Fibroblast of skin of back (primary cell): ENCODE measurements at regions not wholly inside any gene's neighbourhood (a gene's known extent, or its start where the extent isn't known, plus 50 kb on each side); places are given as distances from the start of the nearest gene placed in this dataset.
"Not testable (repeated sequence)": the region's sequence is repeated elsewhere in the genome, so short reads cannot be mapped to it uniquely, and the experiment has no call there.

Experiments used
- DNase-seq: peaks from one replicate; pipeline ENCODE4 v3.0.0-alpha.2; 2013

DNA sequence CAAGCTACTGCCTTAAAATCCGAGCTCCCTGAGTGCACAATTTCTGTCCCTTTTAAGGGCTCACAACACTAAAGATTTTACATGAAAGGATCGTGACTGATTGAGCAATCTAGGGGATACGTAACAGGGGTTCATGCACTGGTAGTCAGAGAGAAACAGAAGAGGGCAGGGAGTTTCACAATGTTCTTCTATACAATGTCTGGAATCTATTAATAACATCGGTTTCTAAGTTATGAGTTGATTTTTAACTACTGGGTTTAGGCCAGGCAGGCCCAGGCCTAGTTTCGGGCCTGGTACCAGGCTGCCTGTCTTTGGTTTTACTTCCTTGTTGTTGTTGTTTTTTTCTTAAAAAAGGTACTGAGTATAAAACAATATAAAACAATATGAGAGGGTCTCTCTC lies 632.4 kb upstream of the AMOT start:
- DNase-seq, result not testable (repeated sequence)

DNA sequence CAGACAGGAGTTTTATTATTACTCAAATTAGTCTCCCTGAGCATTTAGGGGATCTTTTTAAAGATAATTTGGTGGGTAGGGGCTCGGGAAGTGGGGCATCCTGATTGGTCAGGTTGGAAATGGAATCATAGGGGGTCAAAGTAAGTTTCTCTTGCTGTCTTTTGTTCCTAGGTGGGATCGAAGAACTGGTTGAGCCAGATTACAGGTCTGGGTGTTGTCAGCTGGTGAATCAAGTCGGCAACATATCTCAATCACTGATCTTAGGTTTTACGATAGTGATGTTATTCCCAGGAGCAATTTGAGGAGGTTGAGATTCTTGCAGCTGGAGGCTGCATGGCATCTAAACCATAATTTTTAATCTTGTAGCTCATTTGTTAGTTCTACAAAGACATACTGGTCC lies 629.5 kb upstream of the AMOT start:
- no peak for DNase-seq

DNA sequence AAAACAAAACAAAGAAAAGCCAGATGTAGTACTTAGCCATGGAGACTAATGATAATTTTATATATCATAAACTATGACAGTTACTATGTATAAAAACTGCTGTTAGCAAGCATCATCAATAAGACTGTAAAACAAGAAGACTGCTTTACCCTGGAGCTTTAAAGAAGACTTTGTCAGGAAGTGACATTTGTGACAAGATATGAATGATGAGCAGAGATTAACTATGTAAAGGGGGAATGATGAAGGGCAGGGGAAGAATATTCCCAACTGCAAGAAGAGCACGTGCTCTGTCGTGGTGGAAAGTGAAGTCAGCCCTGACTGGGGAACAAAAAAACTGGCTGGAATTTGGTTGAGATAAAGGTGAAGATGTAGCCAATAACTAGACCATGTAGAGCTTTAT lies 617.1 kb upstream of the AMOT start:
- DNase-seq, result no peak

DNA sequence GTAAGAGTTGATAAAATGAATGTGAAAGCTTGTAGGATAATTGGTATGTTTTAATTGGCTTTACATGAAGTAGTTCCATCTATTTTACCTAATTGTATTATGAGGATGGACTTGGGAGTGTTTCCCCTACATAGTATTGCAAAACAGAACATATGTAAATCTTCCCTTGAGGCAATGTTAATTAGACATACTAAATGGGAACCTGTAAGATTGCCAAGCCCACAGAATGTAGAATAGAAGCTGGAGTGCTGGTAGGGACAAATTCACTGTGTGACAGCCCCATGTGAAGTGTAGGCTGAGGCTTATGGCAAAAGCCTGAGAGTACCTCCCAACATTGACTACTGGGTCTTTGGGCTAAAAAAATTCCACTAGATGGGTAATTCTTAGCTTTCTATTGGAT lies 615.0 kb upstream of the AMOT start:
- no peak for DNase-seq

DNA sequence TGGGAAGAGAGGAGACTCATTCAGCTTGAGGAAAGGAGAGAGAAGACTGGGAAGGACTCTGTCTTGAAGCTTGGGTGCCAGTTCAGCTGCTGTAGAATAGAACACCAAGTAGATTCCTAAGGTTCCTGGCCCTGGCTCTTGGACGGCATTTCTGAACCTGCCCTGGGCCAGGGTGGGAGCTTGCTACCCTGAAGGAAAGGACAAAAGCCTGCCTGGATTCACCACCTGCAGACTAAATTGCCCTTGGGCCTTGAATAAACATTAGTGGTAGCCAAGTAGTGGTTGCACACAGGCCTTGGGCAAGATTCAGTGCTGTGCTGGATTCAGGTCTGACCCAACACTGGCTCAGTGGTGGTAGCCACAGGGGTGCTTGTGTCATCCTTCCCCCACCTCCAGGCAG lies 588.4 kb upstream of the AMOT start:
- no peak for DNase-seq

DNA sequence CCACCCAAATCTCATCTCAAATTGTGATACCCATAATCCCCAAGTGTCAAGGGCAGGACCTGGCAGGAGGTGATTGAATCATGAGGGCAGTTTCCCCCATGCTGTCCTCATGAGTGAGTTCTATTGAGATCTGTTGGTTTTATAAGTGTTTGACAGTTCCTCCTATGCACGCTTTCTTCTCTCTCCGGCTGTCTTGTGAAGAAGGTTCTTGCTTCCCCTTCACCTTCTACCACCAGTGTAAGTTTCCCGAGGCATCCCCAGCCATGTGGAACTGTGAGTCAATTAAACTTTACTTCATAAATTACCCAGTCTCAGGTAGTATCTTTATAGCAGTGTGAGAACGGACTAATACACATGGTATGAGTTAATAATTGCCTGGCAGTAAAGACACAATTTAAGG lies 581.7 kb upstream of the AMOT start:
- no peak for DNase-seq

DNA sequence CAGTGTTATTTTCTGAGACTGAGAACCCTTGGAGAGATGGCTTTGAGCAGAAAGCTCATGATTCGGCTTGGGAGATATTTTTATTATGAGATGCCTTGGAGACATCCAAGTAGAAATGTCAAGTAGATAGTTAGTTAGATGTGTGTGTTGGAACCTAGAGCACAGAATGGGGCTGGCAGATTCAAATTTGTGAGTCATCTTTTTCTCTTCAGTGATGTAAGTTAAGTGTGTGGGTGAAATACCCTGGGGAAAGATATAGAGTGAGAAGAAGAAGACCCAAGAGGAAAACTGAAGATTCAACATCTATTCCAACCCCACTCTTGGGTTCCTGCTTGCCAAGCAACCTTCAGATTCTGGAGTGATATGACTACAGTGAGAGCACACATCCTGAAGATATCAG lies 580.8 kb upstream of the AMOT start:
- DNase-seq, result no peak

DNA sequence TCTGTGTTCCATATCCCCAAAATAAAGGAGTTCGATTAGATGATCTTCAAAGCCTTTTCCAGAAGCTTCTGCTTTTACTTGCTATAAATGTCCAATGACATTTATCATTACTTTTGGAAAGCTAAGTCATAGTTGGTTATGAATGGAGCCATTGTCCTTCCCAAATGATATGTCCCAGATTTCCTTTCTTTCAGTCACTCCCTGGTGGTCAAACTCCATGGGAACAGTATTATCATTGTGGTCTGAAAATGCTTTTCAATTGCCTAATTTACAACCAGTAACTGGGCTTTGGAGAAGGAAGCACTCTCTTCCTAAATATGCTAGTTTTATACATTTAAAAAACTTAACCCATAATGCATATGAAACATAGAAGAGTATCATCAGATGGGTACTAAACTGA lies 571.5 kb upstream of the AMOT start:
- no peak for DNase-seq

DNA sequence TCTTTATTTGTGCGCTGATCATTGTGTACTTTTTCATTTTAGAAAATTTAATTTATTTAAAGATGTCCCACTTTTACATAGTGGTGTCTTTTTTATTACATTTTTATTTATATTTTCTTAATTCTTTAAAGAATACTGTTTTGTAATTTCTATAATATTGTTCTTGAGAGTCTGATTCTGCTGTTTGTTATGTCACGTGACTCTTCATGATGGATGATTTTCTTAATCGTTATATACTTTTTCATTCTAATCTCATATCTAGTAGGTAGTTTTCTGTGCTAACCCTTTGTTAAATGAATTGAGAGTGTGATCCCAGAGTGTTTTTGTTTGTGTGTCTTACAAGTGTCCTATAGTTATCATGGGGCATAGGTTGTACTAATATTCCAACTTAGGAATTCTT lies 568.2 kb upstream of the AMOT start:
- no peak for DNase-seq

DNA sequence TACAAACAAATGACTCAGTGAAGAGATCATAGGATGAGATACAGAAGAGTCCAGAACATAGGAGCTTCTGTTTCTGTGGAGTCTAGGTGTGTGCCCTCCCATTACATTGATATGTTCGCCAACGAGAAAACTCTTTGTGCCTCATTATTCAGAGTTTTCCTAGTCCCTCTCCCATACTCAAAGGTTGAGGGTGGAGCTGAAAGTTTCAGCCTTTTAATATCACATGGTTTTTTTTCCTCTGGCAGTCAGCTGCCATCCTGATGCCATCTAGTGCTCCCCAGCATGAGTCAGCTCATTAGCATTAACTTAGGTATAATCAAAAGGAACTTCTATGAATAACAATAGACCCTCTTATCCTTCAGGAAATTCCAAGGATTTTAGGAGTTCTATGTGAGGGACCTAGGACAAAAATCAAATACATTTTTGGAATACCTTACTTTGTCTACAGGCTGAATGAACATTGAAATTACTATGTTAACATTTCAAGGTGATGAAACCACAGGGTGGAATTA lies 559.6 kb upstream of the AMOT start:
- DNase-seq, result peak; percentile 48

DNA sequence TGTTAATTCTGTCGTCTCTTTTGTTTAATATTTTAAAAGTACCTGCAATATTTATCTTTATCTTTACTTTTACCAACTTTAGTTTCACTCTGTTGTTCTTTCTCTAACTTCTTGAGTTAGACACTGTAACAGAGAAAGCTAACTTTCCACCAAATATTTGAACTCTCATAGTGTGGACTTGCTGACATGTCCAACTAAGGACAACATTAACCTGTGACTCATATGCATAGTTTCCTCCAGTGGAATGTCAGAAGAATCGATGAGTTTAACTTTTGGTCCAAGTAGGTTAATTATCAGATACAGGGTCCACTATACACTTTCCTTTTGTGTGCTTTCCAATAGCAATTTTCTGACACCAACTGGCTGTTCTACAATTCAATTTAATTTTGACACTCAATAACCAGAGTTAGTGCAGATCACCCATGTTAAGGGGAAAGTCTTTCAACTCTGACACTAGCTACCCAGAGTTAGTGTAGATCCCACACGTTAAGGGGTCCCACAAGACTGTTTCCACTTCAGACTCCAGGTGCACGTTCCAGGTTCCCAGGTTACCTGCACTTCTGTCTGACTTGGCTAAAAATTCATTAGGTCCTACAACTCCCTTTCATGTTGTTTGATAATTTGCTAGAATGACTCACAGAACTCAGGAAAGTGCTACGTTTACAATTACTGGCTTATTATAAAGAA lies 559.0 kb upstream of the AMOT start:
- peak; percentile 48 for DNase-seq

DNA sequence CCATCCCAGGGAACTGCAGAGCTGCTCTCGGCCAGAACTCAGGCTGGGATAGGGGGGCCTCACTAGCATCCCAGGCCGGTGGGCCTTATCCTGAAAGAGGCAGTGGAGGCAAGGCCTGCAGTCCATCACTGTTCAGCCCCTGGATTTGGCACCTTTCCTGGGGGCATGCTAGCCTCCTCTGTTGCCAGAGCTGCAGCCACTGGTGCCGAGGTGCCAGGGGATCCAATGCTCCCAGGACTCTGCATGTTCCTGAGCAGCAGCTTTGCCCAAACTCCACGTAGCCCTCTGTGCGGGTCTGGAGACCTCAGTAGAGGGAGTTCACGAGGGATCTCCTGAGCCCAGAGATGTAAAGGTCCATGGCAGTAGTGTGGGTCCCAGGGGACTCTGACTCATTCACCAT lies 551.7 kb upstream of the AMOT start:
- no peak for DNase-seq

DNA sequence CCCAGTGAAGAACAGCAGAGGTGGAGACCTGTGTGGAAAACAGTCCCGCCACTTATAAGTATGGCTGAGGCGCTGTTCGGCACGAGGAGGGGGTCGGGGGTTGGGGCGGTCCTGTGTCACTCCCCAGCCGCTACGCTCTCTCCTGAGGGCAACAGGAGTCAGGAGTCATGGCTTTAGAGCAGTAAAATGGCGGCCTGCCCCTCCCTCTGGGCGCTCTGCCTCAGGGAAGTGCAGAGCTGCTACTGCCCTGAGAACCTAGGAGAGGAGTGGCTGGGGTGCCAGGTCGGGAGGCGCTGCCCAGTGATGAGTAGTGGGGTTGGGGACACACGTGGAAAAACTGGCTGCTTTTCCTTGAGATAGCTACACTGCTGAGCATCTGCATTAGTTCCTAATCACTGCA lies 551.2 kb upstream of the AMOT start:
- no peak for DNase-seq

DNA sequence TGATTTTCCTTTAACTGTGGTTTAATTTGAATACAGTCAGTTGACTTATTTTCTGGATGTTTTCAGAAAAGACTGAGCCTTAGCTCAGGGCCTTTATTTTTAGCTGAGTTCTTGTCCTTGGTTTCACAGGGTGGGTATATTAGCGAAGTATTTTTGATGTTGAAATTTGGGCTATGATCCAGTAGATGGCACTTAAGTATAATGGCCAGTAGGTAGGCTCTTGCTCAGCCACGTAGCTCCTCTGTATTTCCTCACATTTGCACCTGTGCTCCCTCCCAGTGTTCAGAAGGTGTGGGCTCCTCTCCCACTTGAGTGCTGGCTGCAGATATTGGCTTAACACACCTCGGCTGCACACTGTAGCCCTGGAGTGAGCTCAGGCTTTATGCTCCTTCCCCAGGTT lies 549.9 kb upstream of the AMOT start:
- DNase-seq, result no peak

DNA sequence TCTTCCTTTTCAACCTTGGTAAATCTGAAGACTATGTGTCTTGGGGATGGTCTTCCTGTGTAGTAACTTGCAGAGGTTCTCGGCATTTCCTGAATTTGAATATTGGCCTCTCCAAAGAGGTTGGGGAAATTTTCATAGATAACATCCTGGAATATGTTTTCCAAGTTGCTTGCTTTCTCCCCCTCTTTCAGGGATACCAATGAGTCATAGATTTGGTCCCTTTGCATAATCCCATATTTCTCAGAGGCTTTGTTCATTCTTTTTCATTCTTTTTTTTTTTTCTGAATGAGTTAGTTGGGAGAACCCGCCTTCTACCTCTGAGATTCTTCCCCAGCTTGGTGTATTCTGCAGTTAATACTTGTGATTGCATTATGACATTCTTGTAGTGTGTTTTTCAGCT lies 549.2 kb upstream of the AMOT start:
- DNase-seq, result peak; percentile 3

DNA sequence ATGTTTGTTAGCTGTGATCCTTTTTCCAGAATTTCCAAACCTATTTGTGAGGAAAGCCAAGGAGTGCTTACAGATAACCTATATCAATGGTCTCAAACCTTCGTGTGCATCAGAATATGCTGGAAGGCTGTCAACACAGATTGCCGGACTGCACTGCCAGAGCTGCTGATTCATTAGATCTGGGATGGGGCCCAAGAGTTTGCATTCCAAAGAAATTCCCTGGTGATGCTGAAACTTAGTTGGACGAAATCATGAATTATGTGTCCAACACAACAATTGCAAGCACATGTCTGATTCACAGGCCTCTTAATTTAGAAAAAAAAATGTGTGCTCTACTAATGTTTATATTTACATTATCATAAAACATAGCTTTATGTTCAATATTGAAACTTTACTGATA lies 544.0 kb upstream of the AMOT start:
- DNase-seq, result peak; percentile 81

DNA sequence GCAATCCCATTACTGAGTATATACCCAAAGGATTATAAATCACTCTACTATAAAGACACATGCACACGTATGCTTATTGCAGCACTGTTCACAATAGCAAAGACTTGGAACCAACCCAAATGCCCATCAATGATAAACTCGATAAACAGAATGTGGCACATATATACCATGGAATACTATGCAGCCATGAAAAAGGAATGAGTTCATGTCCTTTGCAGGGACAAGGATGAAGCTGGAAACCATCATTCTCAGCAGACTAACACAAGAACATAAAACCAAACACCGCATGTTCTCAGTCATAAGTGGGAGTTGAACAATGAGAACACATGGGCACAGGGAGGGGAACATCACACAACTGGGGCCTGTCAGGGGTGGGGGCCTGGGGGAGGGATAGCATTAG lies 532.8 kb upstream of the AMOT start:
- DNase-seq, result not testable (repeated sequence)

DNA sequence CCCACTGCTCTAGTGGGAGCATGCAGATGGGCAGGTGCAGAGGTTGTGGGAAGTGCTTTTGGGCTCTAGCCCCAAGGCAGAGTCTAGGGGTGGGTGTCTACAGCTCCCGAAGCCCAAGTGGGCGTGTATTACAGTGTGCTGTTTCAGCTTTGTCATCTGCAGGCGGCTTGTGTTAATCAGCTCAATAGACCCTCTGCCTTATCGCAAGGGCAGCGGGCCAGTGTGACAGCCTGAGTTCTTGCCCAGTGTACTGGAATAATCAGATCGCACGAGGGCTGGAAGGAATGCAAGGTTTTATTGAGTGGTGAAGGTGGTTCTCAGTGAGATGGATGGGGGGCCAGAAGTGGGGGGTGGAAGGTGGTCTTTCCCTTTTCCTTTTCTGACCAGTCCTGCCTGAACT lies 529.4 kb upstream of the AMOT start:
- DNase-seq, result no peak

DNA sequence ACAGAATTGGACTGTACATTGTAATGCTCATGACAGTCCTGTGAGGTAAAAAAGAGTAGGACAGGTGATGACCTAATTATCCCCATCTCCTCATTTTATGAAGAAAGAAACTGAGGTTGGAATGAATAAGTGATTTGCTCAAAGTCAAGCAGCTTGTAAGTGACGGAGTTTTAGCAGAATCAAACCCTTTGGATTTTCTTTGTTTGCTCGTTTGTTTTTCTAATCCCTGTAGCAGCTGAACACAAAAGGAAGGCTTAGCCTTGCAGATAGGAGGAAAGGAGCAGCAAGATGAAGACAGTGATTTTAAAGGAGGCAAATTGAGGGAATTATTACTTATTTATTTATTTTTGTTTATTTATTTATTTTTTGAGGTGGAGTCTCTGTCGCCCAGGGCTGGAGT lies 528.4 kb upstream of the AMOT start:
- no peak for DNase-seq

DNA sequence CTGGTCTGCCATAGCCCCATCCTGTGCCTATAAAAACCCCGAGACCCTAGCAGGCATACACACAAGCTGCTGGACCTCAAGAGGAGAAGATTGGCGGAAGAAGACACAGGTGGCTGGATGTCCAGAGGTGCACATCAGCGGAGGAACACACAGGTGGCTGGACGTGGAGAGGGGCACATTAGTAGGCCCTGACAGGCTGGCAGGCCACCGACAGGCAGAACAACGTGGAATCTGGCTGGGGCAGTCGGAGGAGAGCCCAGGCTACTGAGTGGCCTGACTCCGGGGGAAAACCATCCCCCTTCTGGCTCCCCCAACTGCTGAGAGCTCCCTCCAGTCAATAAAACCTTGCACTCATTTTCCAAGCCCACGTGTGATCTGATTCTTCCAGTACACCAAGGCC lies 512.5 kb upstream of the AMOT start:
- DNase-seq, result no peak

DNA sequence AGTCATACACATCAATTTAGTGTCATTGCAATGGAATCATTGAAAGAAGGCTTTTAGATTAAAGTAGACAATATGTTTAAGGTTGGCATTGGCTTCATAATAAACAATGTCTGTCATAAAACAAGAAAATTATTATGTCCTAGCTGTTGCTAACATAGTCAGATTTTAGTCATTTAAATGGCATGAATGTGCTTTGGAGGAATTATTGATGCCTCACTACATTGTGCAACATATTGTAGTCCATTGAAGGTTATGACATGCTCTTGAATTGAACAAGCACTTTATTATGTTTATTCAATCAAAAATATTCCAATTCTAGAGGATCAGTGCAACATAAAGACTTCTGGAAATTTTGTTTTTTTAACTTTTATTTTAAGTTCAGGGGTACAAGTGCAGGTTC lies 489.8 kb upstream of the AMOT start:
- DNase-seq, result no peak

DNA sequence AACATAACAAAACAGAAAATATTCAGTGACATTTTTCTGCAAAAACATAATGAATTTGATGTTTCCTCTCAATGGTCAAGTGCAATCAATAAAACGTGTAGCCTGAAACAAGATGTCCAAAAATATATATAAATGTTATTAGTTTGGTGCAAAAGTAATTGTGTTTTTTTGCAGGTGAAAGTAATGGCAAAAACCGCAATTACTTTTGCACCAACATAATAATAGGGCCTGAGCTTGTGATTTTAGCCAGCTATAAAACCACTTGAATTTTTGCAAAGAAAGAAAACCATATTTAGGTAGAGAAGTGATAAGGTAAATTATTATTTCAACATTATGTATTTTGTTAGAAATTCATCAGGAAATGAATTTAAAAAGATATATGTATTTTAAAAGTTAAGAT lies 475.3 kb upstream of the AMOT start:
- DNase-seq, result no peak

DNA sequence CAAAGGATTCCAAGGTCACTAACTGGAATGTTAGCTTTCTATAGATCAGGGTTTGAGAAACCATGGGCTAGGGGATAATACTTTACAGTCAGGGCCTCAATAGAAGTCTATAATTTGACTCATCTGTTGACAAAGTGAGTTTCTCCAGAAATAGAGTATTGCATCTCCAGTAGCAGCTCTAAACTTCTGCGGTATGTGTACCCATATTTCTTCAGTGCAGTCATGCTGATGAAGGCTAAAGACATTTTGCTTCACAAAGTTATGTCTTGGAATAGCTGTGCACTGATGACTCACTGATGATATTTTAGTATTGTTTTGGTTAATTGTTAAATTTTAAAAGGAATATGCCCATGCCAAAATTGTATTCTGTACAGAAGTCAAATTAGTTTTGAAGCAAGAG lies 464.9 kb upstream of the AMOT start:
- peak; percentile 81 for DNase-seq

DNA sequence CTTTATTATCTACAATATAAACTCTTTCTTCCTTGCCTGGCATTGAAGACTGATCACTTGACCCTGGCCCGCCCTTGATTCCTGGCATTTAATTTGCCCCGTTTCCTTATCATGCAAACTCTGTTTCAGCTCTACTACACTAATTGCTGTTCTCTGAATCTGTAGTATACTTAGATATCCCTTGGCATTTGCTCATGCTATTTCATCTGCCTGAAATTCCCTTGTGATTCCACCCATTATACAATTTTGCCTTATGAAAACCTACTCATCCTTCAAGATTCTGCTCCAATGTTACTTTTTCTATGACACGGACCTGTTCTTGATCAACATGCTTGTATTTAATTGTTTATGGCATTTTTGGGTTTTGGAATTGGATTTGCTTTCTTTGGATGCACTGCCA lies 459.9 kb upstream of the AMOT start:
- DNase-seq, result no peak

DNA sequence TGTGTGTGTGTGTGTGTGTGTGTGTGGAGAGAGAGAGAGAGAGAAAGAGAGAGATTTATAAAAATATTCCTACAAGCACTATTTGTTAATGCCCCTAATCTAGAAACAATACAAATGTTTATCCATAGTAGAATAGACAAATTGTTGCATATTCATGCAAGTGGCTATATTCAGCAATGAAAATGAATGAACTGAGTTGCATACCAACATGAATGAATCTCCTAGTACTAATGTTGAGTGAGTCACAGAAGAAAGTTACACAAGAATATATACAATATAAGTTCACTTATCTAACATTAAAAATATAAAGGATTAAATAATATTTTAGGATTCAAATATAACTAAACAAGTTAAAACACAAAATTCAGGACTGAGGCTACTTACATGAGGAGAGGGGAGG lies 456.8 kb upstream of the AMOT start:
- peak; percentile 3 for DNase-seq
